ENCODE measurements at regions not wholly inside any gene's neighbourhood (a gene's known extent, or its start where the extent isn't known, plus 50 kb on each side); places are given as distances from the start of the nearest gene placed in this dataset.

DNA sequence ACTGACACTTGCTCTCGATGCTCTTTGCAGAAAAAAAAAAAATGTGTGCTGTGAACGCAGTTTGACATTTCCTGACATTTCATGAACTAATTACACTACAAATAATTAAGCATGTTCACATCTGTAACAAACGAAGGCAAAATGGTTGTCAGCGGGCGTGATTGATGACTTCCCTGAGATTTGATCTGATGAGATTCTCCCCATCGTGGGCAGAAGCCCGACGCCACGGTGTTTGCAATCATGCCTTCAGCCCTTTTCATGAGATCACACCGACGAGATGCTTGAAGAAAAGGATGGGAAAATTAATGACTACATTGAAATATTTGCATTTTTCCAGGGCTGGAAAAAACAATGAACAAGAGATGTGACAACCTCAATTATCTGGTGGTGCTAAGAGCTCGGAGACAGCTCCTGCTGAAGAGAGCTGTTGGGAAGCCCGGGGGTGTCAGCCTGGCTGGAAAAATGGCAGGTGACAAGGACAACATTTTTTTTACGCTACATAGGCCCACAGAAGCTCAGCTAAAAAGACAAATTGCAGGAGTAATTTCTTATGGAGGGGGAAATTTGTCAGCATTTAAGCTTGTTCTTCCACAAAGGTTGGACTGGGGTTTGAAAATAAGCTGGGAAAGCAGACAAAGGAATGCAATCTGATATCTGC lies 259.4 kb upstream of the IRX3 start:
- TF ChIP-seq, protein P1, sequence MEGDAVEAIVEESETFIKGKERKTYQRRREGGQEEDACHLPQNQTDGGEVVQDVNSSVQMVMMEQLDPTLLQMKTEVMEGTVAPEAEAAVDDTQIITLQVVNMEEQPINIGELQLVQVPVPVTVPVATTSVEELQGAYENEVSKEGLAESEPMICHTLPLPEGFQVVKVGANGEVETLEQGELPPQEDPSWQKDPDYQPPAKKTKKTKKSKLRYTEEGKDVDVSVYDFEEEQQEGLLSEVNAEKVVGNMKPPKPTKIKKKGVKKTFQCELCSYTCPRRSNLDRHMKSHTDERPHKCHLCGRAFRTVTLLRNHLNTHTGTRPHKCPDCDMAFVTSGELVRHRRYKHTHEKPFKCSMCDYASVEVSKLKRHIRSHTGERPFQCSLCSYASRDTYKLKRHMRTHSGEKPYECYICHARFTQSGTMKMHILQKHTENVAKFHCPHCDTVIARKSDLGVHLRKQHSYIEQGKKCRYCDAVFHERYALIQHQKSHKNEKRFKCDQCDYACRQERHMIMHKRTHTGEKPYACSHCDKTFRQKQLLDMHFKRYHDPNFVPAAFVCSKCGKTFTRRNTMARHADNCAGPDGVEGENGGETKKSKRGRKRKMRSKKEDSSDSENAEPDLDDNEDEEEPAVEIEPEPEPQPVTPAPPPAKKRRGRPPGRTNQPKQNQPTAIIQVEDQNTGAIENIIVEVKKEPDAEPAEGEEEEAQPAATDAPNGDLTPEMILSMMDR (conservative IDR thresholded peaks at IDR 0.05 in 1 of 2, IDR thresholded peaks at IDR 0.05 in 1 of 2; ENCODE audit: extremely low read depth in 1 of 2, insufficient read depth in 1 of 2, low read depth in 1 of 2, low read length in 2 of 2): no peak
- TF ChIP-seq EZH2 (IDR thresholded peaks at IDR 0.05; ENCODE audit: borderline replicate concordance, low read length): no peak
